ENCODE measurements at regions not wholly inside any gene's neighbourhood (a gene's known extent, or its start where the extent isn't known, plus 50 kb on each side); places are given as distances from the start of the nearest gene placed in this dataset.

GRCh38 chr15:62709261-62709660 lies 333.3 kb upstream of the TPM1 start:
- no peak for DNase-seq
- no peak overlapping the region for H3K4me3 ChIP-seq
- H3K9me3 ChIP-seq: no peaks in the 10 kb centered on the region
- TF ChIP-seq CTCF (IDR thresholded peaks at IDR 0.05 in 8 of 11, conservative IDR thresholded peaks at IDR 0.05 in 3 of 11) (no peak), POLR2A (IDR thresholded peaks at IDR 0.05) (no peak), POLR2AphosphoS5 (IDR thresholded peaks at IDR 0.05) (no peak)
- WGBS, 5 donors: 87 to 93% (median 89%) methylated on average over 3 of the region's 3 CpGs
- no peaks in the 10 kb centered on the region for H3K27me3 ChIP-seq (replicated peaks in 1 of 7)
- intact Hi-C loops (cut with DNase I; ENCODE audit: low total_unique reads): no loop called here
- peaks cover 0 to 6% (median 0%) of the 10 kb centered on the region in 6 donors for H3K36me3 ChIP-seq
- peaks cover 0 to 11% (median 0%) of the 10 kb centered on the region in 6 donors for H3K4me1 ChIP-seq
- H3K27ac ChIP-seq: no peak overlapping the region

GRCh38 chr15:62711691-62712454 lies 330.7 kb upstream of the TPM1 start:
- Histone ChIP-seq H3K4me1 (no peaks in the 10 kb centered on the region), H3K9me3 (no peaks in the 10 kb centered on the region), H3K36me3 (peaks cover 0 to 6% (median 0%) of the 10 kb centered on the region in 6 donors), H3K27ac (no peak overlapping the region), H3K27me3 (replicated peaks in 1 of 7) (no peaks in the 10 kb centered on the region), H3K4me3 (no peak overlapping the region)
- DNase-seq: no peak
- TF ChIP-seq CTCF (IDR thresholded peaks at IDR 0.05 in 8 of 11, conservative IDR thresholded peaks at IDR 0.05 in 3 of 11): no peak
- no peak for TF ChIP-seq POLR2AphosphoS5 (IDR thresholded peaks at IDR 0.05)
- TF ChIP-seq POLR2A (IDR thresholded peaks at IDR 0.05): no peak
- intact Hi-C loops (cut with DNase I; ENCODE audit: low total_unique reads): no loop called here
- 85 to 95% (median 94%) methylated on average over 11 of the region's 11 CpGs for WGBS, 5 donors

- peaks cover 0 to 9% (median 0%) of the 10 kb centered on the region in 6 donors for H3K36me3 ChIP-seq
- H3K4me1 ChIP-seq: no peaks in the 10 kb centered on the region
- intact Hi-C loops (cut with DNase I; ENCODE audit: low total_unique reads): no loop called here
- WGBS, 5 donors: 75 to 87% (median 78%) methylated on average over 5 of the region's 5 CpGs
- no peak for DNase-seq
- TF ChIP-seq CTCF (IDR thresholded peaks at IDR 0.05 in 8 of 11, conservative IDR thresholded peaks at IDR 0.05 in 3 of 11): no peak
- TF ChIP-seq POLR2A (IDR thresholded peaks at IDR 0.05): no peak
- no peak for TF ChIP-seq POLR2AphosphoS5 (IDR thresholded peaks at IDR 0.05)
- H3K27me3 ChIP-seq (replicated peaks in 1 of 7): no peaks in the 10 kb centered on the region
- no peak overlapping the region for H3K27ac ChIP-seq
- no peak overlapping the region for H3K4me3 ChIP-seq
- no peaks in the 10 kb centered on the region for H3K9me3 ChIP-seq
Observed at GRCh38 chr15:62712455-62712839, 330.1 kb upstream of the TPM1 start.

GRCh38 chr15:62715946-62716345 lies 326.6 kb upstream of the TPM1 start:
- no peak overlapping the region for H3K27ac ChIP-seq
- no peaks in the 10 kb centered on the region for H3K27me3 ChIP-seq (replicated peaks in 1 of 7)
- no peak overlapping the region for H3K4me3 ChIP-seq
- H3K9me3 ChIP-seq: no peaks in the 10 kb centered on the region
- DNase-seq: no peak
- no peaks in the 10 kb centered on the region for H3K4me1 ChIP-seq
- peaks cover 0 to 14% (median 0%) of the 10 kb centered on the region in 6 donors for H3K36me3 ChIP-seq
- intact Hi-C loops (cut with DNase I; ENCODE audit: low total_unique reads): no loop called here
- TF ChIP-seq POLR2AphosphoS5 (IDR thresholded peaks at IDR 0.05) (no peak), CTCF (IDR thresholded peaks at IDR 0.05 in 8 of 11, conservative IDR thresholded peaks at IDR 0.05 in 3 of 11) (no peak), POLR2A (IDR thresholded peaks at IDR 0.05) (no peak)
